ENCODE measurements at regions not wholly inside any gene's neighbourhood (a gene's known extent, or its start where the extent isn't known, plus 50 kb on each side); places are given as distances from the start of the nearest gene placed in this dataset.

DNA sequence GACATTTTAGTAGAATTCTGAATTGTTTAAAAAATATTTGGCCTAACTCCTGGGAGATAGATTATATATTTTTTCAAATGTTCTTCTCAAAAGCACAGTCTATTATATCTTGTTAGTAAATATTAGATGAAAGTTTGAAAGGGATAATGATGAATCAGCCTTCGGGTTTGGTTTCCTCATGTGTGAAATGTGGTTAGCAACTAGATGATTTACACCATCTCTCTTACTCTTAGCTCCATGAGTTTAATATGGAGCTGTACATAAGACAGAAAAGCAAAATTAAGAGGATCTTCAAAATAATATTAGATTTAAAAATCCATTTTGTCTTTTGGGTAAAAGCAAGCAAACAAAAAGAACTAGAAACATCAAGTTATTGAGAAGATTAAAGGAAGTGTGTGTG is 120.8 kb upstream of the SFRP2 start:
- H3K4me3 ChIP-seq, result no peak overlapping the region
- H3K27me3 ChIP-seq (ENCODE audit: insufficient read depth, low read depth), result no peaks in the 10 kb centered on the region
- no peak overlapping the region for H2AFZ ChIP-seq
- CTCF ChIA-PET, result no interaction called here
- H3K27ac ChIP-seq, result no peak overlapping the region
- no peak overlapping the region for H3K4me2 ChIP-seq
- H3F3A ChIP-seq (ENCODE audit: insufficient read depth, low read depth), result no peaks in the 10 kb centered on the region
- BruUV-seq (replicated peaks), result no TSS peak
- no peaks in the 10 kb centered on the region for H3K36me3 ChIP-seq (ENCODE audit: low read depth)
- H3K9me3 ChIP-seq (ENCODE audit: insufficient read depth, low read depth), result no peaks in the 10 kb centered on the region
- no peaks in the 10 kb centered on the region for H4K20me1 ChIP-seq (ENCODE audit: insufficient read depth)
- intact Hi-C loops (cut with micrococcal nuclease; ENCODE audit: unreplicated experiment), result no loop called here
- no peaks in the 10 kb centered on the region for H3K4me1 ChIP-seq (replicated peaks; ENCODE audit: insufficient read depth)
- no peaks in the 10 kb centered on the region for H3K9me2 ChIP-seq (ENCODE audit: insufficient read depth)
- H3K79me2 ChIP-seq (ENCODE audit: low read depth), result no peaks in the 10 kb centered on the region
- no peak for DNase-seq
- TF ChIP-seq, protein P1, sequence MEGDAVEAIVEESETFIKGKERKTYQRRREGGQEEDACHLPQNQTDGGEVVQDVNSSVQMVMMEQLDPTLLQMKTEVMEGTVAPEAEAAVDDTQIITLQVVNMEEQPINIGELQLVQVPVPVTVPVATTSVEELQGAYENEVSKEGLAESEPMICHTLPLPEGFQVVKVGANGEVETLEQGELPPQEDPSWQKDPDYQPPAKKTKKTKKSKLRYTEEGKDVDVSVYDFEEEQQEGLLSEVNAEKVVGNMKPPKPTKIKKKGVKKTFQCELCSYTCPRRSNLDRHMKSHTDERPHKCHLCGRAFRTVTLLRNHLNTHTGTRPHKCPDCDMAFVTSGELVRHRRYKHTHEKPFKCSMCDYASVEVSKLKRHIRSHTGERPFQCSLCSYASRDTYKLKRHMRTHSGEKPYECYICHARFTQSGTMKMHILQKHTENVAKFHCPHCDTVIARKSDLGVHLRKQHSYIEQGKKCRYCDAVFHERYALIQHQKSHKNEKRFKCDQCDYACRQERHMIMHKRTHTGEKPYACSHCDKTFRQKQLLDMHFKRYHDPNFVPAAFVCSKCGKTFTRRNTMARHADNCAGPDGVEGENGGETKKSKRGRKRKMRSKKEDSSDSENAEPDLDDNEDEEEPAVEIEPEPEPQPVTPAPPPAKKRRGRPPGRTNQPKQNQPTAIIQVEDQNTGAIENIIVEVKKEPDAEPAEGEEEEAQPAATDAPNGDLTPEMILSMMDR (conservative IDR thresholded peaks at IDR 0.05), result no peak
- TF ChIP-seq EZH2 (IDR thresholded peaks at IDR 0.05; ENCODE audit: low read depth), result no peak
- POLR2A ChIA-PET (ENCODE audit: unreplicated experiment), result no interaction called here

GRCh38 chr4:153906231-153906630 is 117.3 kb upstream of the SFRP2 start:
- Histone ChIP-seq H3K4me2 (no peak overlapping the region), H4K20me1 (ENCODE audit: insufficient read depth) (no peaks in the 10 kb centered on the region), H3K27ac (no peak overlapping the region), H3K36me3 (ENCODE audit: low read depth) (no peaks in the 10 kb centered on the region), H2AFZ (no peak overlapping the region), H3K9me3 (ENCODE audit: insufficient read depth, low read depth) (no peaks in the 10 kb centered on the region), H3K4me3 (no peak overlapping the region), H3K4me1 (replicated peaks; ENCODE audit: insufficient read depth) (no peaks in the 10 kb centered on the region), H3K27me3 (ENCODE audit: insufficient read depth, low read depth) (no peaks in the 10 kb centered on the region), H3F3A (ENCODE audit: insufficient read depth, low read depth) (no peaks in the 10 kb centered on the region), H3K9me2 (ENCODE audit: insufficient read depth) (no peaks in the 10 kb centered on the region), H3K79me2 (ENCODE audit: low read depth) (no peaks in the 10 kb centered on the region)
- ChIA-PET POLR2A (ENCODE audit: unreplicated experiment) (no interaction called here), CTCF (no interaction called here)
- DNase-seq, result no peak
- no TSS peak for BruUV-seq (replicated peaks)
- no peak for TF ChIP-seq EZH2 (IDR thresholded peaks at IDR 0.05; ENCODE audit: low read depth)
- TF ChIP-seq, protein P1 (conservative IDR thresholded peaks at IDR 0.05), result no peak
- intact Hi-C loops (cut with micrococcal nuclease; ENCODE audit: unreplicated experiment), result no loop called here

DNA sequence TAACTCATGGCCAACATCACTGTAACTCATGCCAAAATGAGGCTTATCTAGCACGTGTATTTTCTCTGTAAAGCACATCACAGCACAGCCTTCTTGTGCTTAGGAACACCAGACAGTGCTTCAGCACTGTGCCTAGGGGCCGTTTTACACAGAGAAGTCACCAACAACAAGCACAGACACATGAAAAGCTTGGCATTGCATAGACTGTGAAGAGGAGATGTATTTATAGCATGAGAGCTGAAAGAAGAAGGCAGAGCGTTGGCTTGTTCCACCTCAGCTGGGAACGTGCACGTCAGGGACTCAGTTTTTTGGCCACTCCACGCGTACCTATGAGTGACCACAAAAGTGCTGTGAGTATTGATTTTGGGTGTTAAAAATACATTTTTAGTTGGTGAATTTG is 116.3 kb upstream of the SFRP2 start:
- intact Hi-C loops (cut with micrococcal nuclease; ENCODE audit: unreplicated experiment), result loop anchor here (2.0 kb wide), 1 partner anchor 52 kb away; no protein-coding TSS in a partner anchor
- Histone ChIP-seq H3K27me3 (ENCODE audit: insufficient read depth, low read depth) (no peaks in the 10 kb centered on the region), H3K27ac (no peak overlapping the region), H3F3A (ENCODE audit: insufficient read depth, low read depth) (no peaks in the 10 kb centered on the region), H4K20me1 (ENCODE audit: insufficient read depth) (no peaks in the 10 kb centered on the region), H3K4me2 (no peak overlapping the region), H3K9me3 (ENCODE audit: insufficient read depth, low read depth) (no peaks in the 10 kb centered on the region), H3K36me3 (ENCODE audit: low read depth) (no peaks in the 10 kb centered on the region), H3K4me1 (replicated peaks; ENCODE audit: insufficient read depth) (no peaks in the 10 kb centered on the region), H2AFZ (no peak overlapping the region), H3K79me2 (ENCODE audit: low read depth) (no peaks in the 10 kb centered on the region), H3K9me2 (ENCODE audit: insufficient read depth) (no peaks in the 10 kb centered on the region), H3K4me3 (no peak overlapping the region)
- ChIA-PET CTCF (no interaction called here), POLR2A (ENCODE audit: unreplicated experiment) (no interaction called here)
- TF ChIP-seq, protein P1 (conservative IDR thresholded peaks at IDR 0.05), result no peak
- no peak for TF ChIP-seq EZH2 (IDR thresholded peaks at IDR 0.05; ENCODE audit: low read depth)
- BruUV-seq (replicated peaks), result no TSS peak
- no peak for DNase-seq
